Natural killer cell (primary cell): ENCODE measurements at regions not wholly inside any gene's neighbourhood (a gene's known extent, or its start where the extent isn't known, plus 50 kb on each side); places are given as distances from the start of the nearest gene placed in this dataset.
"Not testable (repeated sequence)": the region's sequence is repeated elsewhere in the genome, so short reads cannot be mapped to it uniquely, and the experiment has no call there.

Experiments used
- ATAC-seq, 3 donors: fragments of 150-1000 bp in 2 of 3; fragments of 200-7000 bp in 1 of 3; cut with Tn5 transposase; 1 replicate in 1 of 3; 2 replicates in 2 of 3; pipeline ENCODE4 v1.10.0; 2021; ENCODE audit warnings: mild to moderate bottlenecking in 2 of 3, moderate library complexity in 2 of 3
- DNase-seq, 2 donors: peaks; one replicate each; pipeline versions ENCODE4 v3.0.0 to v3.0.0-alpha.2; 2013 to 2021; ENCODE audit warnings: mixed read lengths in 1 of 2
- H3K27ac ChIP-seq: one replicate; pipeline ENCODE4 v1.5.1; 2013; ENCODE audit warnings: mild to moderate bottlenecking, low read length
- H3K27me3 ChIP-seq: one replicate; pipeline ENCODE4 v1.6.1; 2013; ENCODE audit warnings: low read length; ENCODE audit not compliant: control insufficient read depth, insufficient read depth
- H3K36me3 ChIP-seq: one replicate; pipeline ENCODE4 v1.6.1; 2013; ENCODE audit warnings: low read length; ENCODE audit not compliant: control insufficient read depth, insufficient read depth
- H3K4me1 ChIP-seq: one replicate; pipeline ENCODE4 v1.6.1; 2013; ENCODE audit warnings: low read length; ENCODE audit not compliant: control insufficient read depth, insufficient read depth
- H3K4me3 ChIP-seq: one replicate; pipeline ENCODE4 v1.5.1; 2013; ENCODE audit warnings: low read length
- H3K9me3 ChIP-seq: one replicate; pipeline ENCODE4 v1.6.1; 2013; ENCODE audit warnings: low read length; ENCODE audit not compliant: control insufficient read depth, insufficient read depth
- H3K27ac Mint-ChIP-seq, 2 donors: one replicate each; pipeline ENCODE4 v1.8.0; 2022; ENCODE audit warnings: mild to moderate bottlenecking in 2 of 2, mixed read lengths in 2 of 2, moderate library complexity in 1 of 2
- H3K27me3 Mint-ChIP-seq, 2 donors: one replicate each; pipeline ENCODE4 v1.8.0; 2022; ENCODE audit warnings: low read depth in 2 of 2, mixed read lengths in 2 of 2
- H3K36me3 Mint-ChIP-seq: one replicate; pipeline ENCODE4 v1.8.0; 2022; ENCODE audit warnings: mixed read lengths
- H3K4me1 Mint-ChIP-seq, 2 donors: one replicate each; pipeline ENCODE4 v1.8.0; 2022; ENCODE audit warnings: mixed read lengths in 2 of 2
- H3K4me3 Mint-ChIP-seq: one replicate; pipeline ENCODE4 v1.8.0; 2022; ENCODE audit warnings: mild to moderate bottlenecking, moderate library complexity, mixed read lengths
- H3K9me3 Mint-ChIP-seq, 2 donors: one replicate each; pipeline ENCODE4 v1.8.0; 2022; ENCODE audit warnings: mixed read lengths in 2 of 2
- WGBS: methylation state at CpG from one replicate; pipeline ENCODE4 v1.1.7; 2013; ENCODE audit warnings: missing lambda C conversion rate; ENCODE audit not compliant: insufficient coverage; 5-methylcytosine and 5-hydroxymethylcytosine counted together
- intact Hi-C: fragments of 100-400 bp; cut with micrococcal nuclease; formaldehyde crosslinking; loops from one replicate; pipeline ENCODE4 v1.14.2; 2022
- TF ChIP-seq, protein P1 (sequence below): fragments of 200-600 bp; IDR thresholded peaks from one replicate; pipeline ENCODE4 v1.8.0; 2022; ENCODE audit warnings: antibody characterized with exemption

GRCh38 chr4:100869276-100869675 lies 351.5 kb upstream of the EMCN start:
- H3K27ac Mint-ChIP-seq = no peak overlapping the region
- 100% methylated on average over 1 of the region's 1 CpG for WGBS
- intact Hi-C loops = no loop called here
- no peaks in the 10 kb centered on the region for H3K4me1 ChIP-seq
- peaks cover 3% of the 10 kb centered on the region in 2 donors for H3K9me3 Mint-ChIP-seq
- H3K36me3 Mint-ChIP-seq = no peaks in the 10 kb centered on the region
- H3K4me3 ChIP-seq = no peak overlapping the region
- H3K4me1 Mint-ChIP-seq = no peaks in the 10 kb centered on the region
- H3K27me3 ChIP-seq = no peaks in the 10 kb centered on the region
- DNase-seq (no peak), ATAC-seq (no peak)
- TF ChIP-seq, protein P1, sequence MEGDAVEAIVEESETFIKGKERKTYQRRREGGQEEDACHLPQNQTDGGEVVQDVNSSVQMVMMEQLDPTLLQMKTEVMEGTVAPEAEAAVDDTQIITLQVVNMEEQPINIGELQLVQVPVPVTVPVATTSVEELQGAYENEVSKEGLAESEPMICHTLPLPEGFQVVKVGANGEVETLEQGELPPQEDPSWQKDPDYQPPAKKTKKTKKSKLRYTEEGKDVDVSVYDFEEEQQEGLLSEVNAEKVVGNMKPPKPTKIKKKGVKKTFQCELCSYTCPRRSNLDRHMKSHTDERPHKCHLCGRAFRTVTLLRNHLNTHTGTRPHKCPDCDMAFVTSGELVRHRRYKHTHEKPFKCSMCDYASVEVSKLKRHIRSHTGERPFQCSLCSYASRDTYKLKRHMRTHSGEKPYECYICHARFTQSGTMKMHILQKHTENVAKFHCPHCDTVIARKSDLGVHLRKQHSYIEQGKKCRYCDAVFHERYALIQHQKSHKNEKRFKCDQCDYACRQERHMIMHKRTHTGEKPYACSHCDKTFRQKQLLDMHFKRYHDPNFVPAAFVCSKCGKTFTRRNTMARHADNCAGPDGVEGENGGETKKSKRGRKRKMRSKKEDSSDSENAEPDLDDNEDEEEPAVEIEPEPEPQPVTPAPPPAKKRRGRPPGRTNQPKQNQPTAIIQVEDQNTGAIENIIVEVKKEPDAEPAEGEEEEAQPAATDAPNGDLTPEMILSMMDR = no peak
- no peak overlapping the region for H3K27ac ChIP-seq
- no peaks in the 10 kb centered on the region for H3K36me3 ChIP-seq
- peaks cover 6 to 25% of the 10 kb centered on the region in 2 donors for H3K27me3 Mint-ChIP-seq
- no peak overlapping the region for H3K4me3 Mint-ChIP-seq
- no peaks in the 10 kb centered on the region for H3K9me3 ChIP-seq

GRCh38 chr4:100868281-100868680 lies 350.5 kb upstream of the EMCN start:
- H3K27ac Mint-ChIP-seq, H3K4me1 Mint-ChIP-seq, DNase-seq, intact Hi-C loops, H3K36me3 Mint-ChIP-seq, H3K36me3 ChIP-seq, H3K9me3 Mint-ChIP-seq, H3K4me3 ChIP-seq, H3K4me1 ChIP-seq, H3K4me3 Mint-ChIP-seq, H3K27me3 ChIP-seq, H3K27ac ChIP-seq, ATAC-seq, H3K9me3 ChIP-seq: not testable (repeated sequence)
- H3K27me3 Mint-ChIP-seq = peaks cover 4 to 18% of the 10 kb centered on the region in 2 donors
- WGBS = 79% methylated on average over 4 of the region's 4 CpGs

DNA sequence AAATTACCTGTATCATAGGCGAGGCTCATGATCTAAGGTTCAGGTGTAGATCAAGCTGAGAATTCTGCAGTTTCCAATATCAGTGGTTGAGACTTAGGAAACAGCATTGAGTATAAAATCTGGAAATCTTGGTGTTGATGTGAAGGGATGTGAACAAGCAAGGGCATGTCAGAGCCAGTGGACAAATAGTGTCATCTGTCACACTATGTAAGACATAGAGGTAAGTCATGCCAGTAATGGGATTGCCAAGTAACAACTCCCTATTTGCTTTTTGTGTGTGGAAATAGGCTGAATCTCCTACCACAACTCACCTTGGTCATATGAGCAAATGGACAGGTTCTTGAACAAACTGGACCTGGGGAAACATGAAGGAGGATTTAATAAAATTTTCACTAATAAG lies 334.5 kb upstream of the EMCN start:
- Mint-ChIP-seq H3K4me3 (no peak overlapping the region), H3K27ac (no peak overlapping the region), H3K36me3 (no peaks in the 10 kb centered on the region), H3K27me3 (no peaks in the 10 kb centered on the region), H3K4me1 (no peaks in the 10 kb centered on the region), H3K9me3 (no peaks in the 10 kb centered on the region)
- TF ChIP-seq, protein P1 = no peak
- WGBS = 100% methylated on average over 1 of the region's 1 CpG
- Histone ChIP-seq H3K9me3 (no peaks in the 10 kb centered on the region), H3K36me3 (no peaks in the 10 kb centered on the region), H3K27me3 (no peaks in the 10 kb centered on the region), H3K4me1 (no peaks in the 10 kb centered on the region), H3K4me3 (no peak overlapping the region), H3K27ac (no peak overlapping the region)
- DNase-seq (no peak), ATAC-seq (no peak)
- intact Hi-C loops = no loop called here

GRCh38 chr4:100849319-100849718 lies 331.5 kb upstream of the EMCN start:
- TF ChIP-seq, protein P1 = no peak
- H3K9me3 ChIP-seq = no peaks in the 10 kb centered on the region
- no peaks in the 10 kb centered on the region for H3K9me3 Mint-ChIP-seq
- WGBS = 88% methylated on average over 3 of the region's 3 CpGs
- no peaks in the 10 kb centered on the region for H3K27me3 ChIP-seq
- H3K27ac ChIP-seq = no peak overlapping the region
- ATAC-seq = no peak
- no peaks in the 10 kb centered on the region for H3K36me3 ChIP-seq
- H3K27me3 Mint-ChIP-seq = no peaks in the 10 kb centered on the region
- H3K36me3 Mint-ChIP-seq = no peaks in the 10 kb centered on the region
- no peak overlapping the region for H3K27ac Mint-ChIP-seq
- no peak for DNase-seq
- H3K4me1 Mint-ChIP-seq = no peaks in the 10 kb centered on the region
- H3K4me3 ChIP-seq = no peak overlapping the region
- H3K4me1 ChIP-seq = no peaks in the 10 kb centered on the region
- intact Hi-C loops = no loop called here
- no peak overlapping the region for H3K4me3 Mint-ChIP-seq
